Neural cell (in vitro differentiated cells): ENCODE measurements at regions not wholly inside any gene's neighbourhood (a gene's known extent, or its start where the extent isn't known, plus 50 kb on each side); places are given as distances from the start of the nearest gene placed in this dataset.

ENCODE experiments used
- H2AFZ ChIP-seq: fragments of 200-600, 300-800 bp; sonication (generic), shearing (Covaris generic); 2 replicates; pipeline ENCODE4 v1.6.0; 2014; ENCODE audit warnings: low read depth, mild to moderate bottlenecking, antibody characterized with exemption, low read length, moderate library complexity
- H3F3A ChIP-seq: fragments of 200-600 bp; shearing (Covaris generic); 2 replicates; pipeline ENCODE4 v1.6.1; 2016; ENCODE audit warnings: mild to moderate bottlenecking, moderate library complexity, mixed read lengths, antibody characterized with exemption, low read length; ENCODE audit not compliant: insufficient read depth, poor library complexity, severe bottlenecking
- H3K27ac ChIP-seq: fragments of 200-600, 300-800 bp; sonication (generic), shearing (Covaris generic); 2 replicates; pipeline ENCODE4 v1.5.1; 2014; ENCODE audit warnings: mild to moderate bottlenecking, low read length, moderate library complexity
- H3K27me3 ChIP-seq: fragments of 300-800, 200-600 bp; sonication (generic), shearing (Covaris generic); 2 replicates; pipeline ENCODE4 v1.6.0; 2014; ENCODE audit warnings: mild to moderate bottlenecking, low read depth, low read length, moderate library complexity; ENCODE audit not compliant: insufficient read depth
- H3K36me3 ChIP-seq: fragments of 300-800, 200-600 bp; sonication (generic), shearing (Covaris generic); 2 replicates; pipeline ENCODE4 v1.5.1; 2014; ENCODE audit warnings: mild to moderate bottlenecking, antibody characterized with exemption, low read length, moderate library complexity; ENCODE audit not compliant: insufficient read depth
- H3K4me2 ChIP-seq: fragments of 300-800, 200-600 bp; sonication (generic), shearing (Covaris generic); 2 replicates; pipeline ENCODE4 v1.6.0; 2014; ENCODE audit warnings: mild to moderate bottlenecking, low read length
- H3K4me3 ChIP-seq: fragments of 300-800, 200-600 bp; sonication (generic), shearing (Covaris generic); 2 replicates; pipeline ENCODE4 v1.5.1; 2014; ENCODE audit warnings: mild to moderate bottlenecking, low read length, moderate library complexity
- H3K79me2 ChIP-seq: fragments of 200-600 bp; shearing (Covaris generic); replicated peaks from 2 replicates; pipeline ENCODE4 v1.6.0; 2014; ENCODE audit warnings: mild to moderate bottlenecking, low read length, moderate library complexity; ENCODE audit not compliant: insufficient read depth
- H3K9ac ChIP-seq: fragments of 300-800, 200-600 bp; sonication (generic), shearing (Covaris generic); 2 replicates; pipeline ENCODE4 v1.6.1; 2016; ENCODE audit warnings: mild to moderate bottlenecking, low read length, mixed read lengths
- H3K9me2 ChIP-seq: fragments of 200-600 bp; shearing (Covaris generic); 2 replicates; pipeline ENCODE4 v1.6.1; 2016; ENCODE audit warnings: mild to moderate bottlenecking, low read length, mixed read lengths; ENCODE audit not compliant: insufficient read depth
- H3K9me3 ChIP-seq: fragments of 200-600, 300-800 bp; sonication (generic), shearing (Covaris generic); 2 replicates; pipeline ENCODE4 v1.6.1; 2016; ENCODE audit warnings: mild to moderate bottlenecking, mixed run types, low read length, moderate library complexity, mixed read lengths
- H4K20me1 ChIP-seq: fragments of 200-600 bp; shearing (Covaris generic); 2 replicates; pipeline ENCODE4 v1.6.1; 2016; ENCODE audit warnings: mild to moderate bottlenecking, mixed run types; ENCODE audit not compliant: insufficient read depth
- CTCF ChIP-seq: fragments of 450-650 bp; IDR thresholded peaks from 2 replicates; pipeline ENCODE4 v1.5.1; 2014; ENCODE audit warnings: antibody characterized with exemption, mild to moderate bottlenecking, moderate library complexity; ENCODE audit not compliant: poor library complexity, severe bottlenecking
- EP300 ChIP-seq: fragments of 450-650 bp; conservative IDR thresholded peaks from 2 replicates; pipeline ENCODE4 v1.6.1; 2014; ENCODE audit warnings: antibody characterized with exemption, mild to moderate bottlenecking, moderate library complexity; ENCODE audit not compliant: poor library complexity, severe bottlenecking
- EZH2 ChIP-seq: fragments of 200-600, 300-800 bp; shearing (Covaris generic), sonication (generic); IDR thresholded peaks from 2 replicates; pipeline ENCODE4 v1.6.1; 2014; ENCODE audit warnings: antibody characterized with exemption, low read length, borderline replicate concordance, mild to moderate bottlenecking; ENCODE audit not compliant: insufficient read depth, poor library complexity, severe bottlenecking
- MXI1 ChIP-seq: fragments of 450-650 bp; conservative IDR thresholded peaks from 2 replicates; pipeline ENCODE4 v1.6.1; 2014; ENCODE audit warnings: antibody characterized with exemption, mild to moderate bottlenecking; ENCODE audit not compliant: poor library complexity, severe bottlenecking
- POLR2AphosphoS5 ChIP-seq: IDR thresholded peaks from 2 replicates; pipeline ENCODE4 v1.6.1; 2012
- RAD21 ChIP-seq: fragments of 450-650 bp; conservative IDR thresholded peaks from 2 replicates; pipeline ENCODE4 v1.6.1; 2014; ENCODE audit warnings: antibody characterized with exemption, mild to moderate bottlenecking, moderate library complexity
- SMC3 ChIP-seq: fragments of 450-650 bp; conservative IDR thresholded peaks from 2 replicates; pipeline ENCODE4 v1.6.1; 2014; ENCODE audit warnings: antibody characterized with exemption, mild to moderate bottlenecking, moderate library complexity; ENCODE audit not compliant: poor library complexity
- TAF1 ChIP-seq: IDR thresholded peaks from 2 replicates; pipeline ENCODE4 v1.6.1; 2012; ENCODE audit warnings: low read depth
- TF ChIP-seq, protein P1 (sequence below): IDR thresholded peaks from 2 replicates; pipeline ENCODE4 v1.6.1; 2012; ENCODE audit warnings: borderline replicate concordance

DNA sequence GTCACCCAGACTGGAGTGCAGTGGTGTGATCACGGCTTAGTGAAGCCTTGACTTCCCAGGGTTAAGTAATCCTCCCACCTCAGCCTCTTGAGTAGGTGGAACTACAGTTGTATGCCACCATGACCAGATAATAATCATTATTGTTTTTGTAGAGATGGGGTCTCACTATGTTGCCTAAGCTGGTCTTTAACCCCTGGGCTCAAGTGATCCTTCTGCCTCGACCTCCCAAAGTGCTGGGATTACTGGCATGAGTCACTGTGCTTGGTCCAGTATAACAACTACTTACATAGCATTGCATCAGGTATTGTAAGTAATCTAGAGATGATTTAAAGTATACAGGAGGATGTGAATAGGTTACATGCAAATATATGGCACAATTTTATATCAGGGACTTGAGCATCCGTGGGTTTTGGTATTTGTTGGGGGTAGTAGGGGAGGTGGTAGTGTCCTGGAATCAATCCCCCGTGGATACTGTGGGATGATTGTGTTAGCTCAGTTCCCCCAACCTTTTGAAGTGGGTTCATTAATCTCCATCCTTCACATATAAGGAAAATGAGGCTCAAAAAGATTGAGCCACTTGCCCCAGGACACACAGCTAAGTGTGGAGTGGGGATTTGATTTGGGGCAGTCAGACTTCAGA lies 61.4 kb upstream of the CNIH3 start:
- no peak overlapping the region for H3K27ac ChIP-seq
- no peaks in the 10 kb centered on the region for H3K9me2 ChIP-seq
- no peaks in the 10 kb centered on the region for H3K27me3 ChIP-seq
- H4K20me1 ChIP-seq = no peaks in the 10 kb centered on the region
- H3K79me2 ChIP-seq = no peaks in the 10 kb centered on the region
- H3K9ac ChIP-seq = no peak overlapping the region
- H3K4me3 ChIP-seq = no peak overlapping the region
- no peaks in the 10 kb centered on the region for H3K36me3 ChIP-seq
- H3K4me2 ChIP-seq = no peak overlapping the region
- no peaks in the 10 kb centered on the region for H3K9me3 ChIP-seq
- TF ChIP-seq CTCF (no peak), RAD21 (no peak), EP300 (no peak), MXI1 (no peak), TAF1 (no peak), EZH2 (no peak), SMC3 (no peak), POLR2AphosphoS5 (no peak)
- TF ChIP-seq, protein P1, sequence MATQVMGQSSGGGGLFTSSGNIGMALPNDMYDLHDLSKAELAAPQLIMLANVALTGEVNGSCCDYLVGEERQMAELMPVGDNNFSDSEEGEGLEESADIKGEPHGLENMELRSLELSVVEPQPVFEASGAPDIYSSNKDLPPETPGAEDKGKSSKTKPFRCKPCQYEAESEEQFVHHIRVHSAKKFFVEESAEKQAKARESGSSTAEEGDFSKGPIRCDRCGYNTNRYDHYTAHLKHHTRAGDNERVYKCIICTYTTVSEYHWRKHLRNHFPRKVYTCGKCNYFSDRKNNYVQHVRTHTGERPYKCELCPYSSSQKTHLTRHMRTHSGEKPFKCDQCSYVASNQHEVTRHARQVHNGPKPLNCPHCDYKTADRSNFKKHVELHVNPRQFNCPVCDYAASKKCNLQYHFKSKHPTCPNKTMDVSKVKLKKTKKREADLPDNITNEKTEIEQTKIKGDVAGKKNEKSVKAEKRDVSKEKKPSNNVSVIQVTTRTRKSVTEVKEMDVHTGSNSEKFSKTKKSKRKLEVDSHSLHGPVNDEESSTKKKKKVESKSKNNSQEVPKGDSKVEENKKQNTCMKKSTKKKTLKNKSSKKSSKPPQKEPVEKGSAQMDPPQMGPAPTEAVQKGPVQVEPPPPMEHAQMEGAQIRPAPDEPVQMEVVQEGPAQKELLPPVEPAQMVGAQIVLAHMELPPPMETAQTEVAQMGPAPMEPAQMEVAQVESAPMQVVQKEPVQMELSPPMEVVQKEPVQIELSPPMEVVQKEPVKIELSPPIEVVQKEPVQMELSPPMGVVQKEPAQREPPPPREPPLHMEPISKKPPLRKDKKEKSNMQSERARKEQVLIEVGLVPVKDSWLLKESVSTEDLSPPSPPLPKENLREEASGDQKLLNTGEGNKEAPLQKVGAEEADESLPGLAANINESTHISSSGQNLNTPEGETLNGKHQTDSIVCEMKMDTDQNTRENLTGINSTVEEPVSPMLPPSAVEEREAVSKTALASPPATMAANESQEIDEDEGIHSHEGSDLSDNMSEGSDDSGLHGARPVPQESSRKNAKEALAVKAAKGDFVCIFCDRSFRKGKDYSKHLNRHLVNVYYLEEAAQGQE = no peak
- H2AFZ ChIP-seq = no peak overlapping the region
- no peaks in the 10 kb centered on the region for H3F3A ChIP-seq

- H3F3A ChIP-seq = no peaks in the 10 kb centered on the region
- H3K9me3 ChIP-seq = no peaks in the 10 kb centered on the region
- no peak overlapping the region for H2AFZ ChIP-seq
- no peaks in the 10 kb centered on the region for H3K36me3 ChIP-seq
- H3K9me2 ChIP-seq = no peaks in the 10 kb centered on the region
- no peak overlapping the region for H3K4me2 ChIP-seq
- H3K9ac ChIP-seq = no peak overlapping the region
- no peak overlapping the region for H3K4me3 ChIP-seq
- no peaks in the 10 kb centered on the region for H3K27me3 ChIP-seq
- H4K20me1 ChIP-seq = no peaks in the 10 kb centered on the region
- TF ChIP-seq CTCF = no peak
- TF ChIP-seq EP300 = no peak
- TF ChIP-seq MXI1 = no peak
- TF ChIP-seq, protein P1 = no peak
- TF ChIP-seq RAD21 = no peak
- TF ChIP-seq SMC3 = no peak
- no peak for TF ChIP-seq EZH2
- TF ChIP-seq POLR2AphosphoS5 = no peak
- TF ChIP-seq TAF1 = no peak
- H3K27ac ChIP-seq = no peak overlapping the region
- no peaks in the 10 kb centered on the region for H3K79me2 ChIP-seq
These were observed 57.2 kb upstream of the CNIH3 start for GRCh38 chr1:224558904-224559303.
